Right renal cortex interstitium (tissue), 3 donors: ENCODE measurements at regions not wholly inside any gene's neighbourhood (a gene's known extent, or its start where the extent isn't known, plus 50 kb on each side); places are given as distances from the start of the nearest gene placed in this dataset.

Experiments
- DNase-seq, 3 donors: peaks; one replicate each; pipeline ENCODE4 v3.0.0-alpha.2; 2013; ENCODE audit warnings: low read depth in 3 of 3, low spot score in 2 of 3

DNA sequence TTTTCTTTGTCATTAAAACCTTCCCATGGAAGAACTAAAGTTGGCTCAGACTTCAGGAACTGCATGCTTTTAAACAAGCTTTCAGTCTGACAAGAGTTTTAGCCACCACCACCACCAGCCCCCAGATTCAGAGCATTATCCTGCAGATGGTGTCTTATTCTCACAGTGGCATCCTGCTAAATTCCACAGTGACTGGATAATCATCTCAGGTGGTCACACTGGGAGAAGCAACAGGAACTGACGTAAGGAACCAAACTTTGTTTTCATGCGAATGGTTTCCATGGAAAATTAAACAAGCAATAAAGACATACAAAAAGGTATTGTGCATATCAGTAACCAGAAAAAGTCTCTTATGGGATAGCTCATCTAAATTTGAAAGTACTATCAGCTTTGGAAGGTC is 370.7 kb downstream of the FBXW7 start:
- DNase-seq: no peak

- DNase-seq: no peak
These were observed 371.3 kb downstream of the FBXW7 start for GRCh38 chr4:152164561-152164960.

DNA sequence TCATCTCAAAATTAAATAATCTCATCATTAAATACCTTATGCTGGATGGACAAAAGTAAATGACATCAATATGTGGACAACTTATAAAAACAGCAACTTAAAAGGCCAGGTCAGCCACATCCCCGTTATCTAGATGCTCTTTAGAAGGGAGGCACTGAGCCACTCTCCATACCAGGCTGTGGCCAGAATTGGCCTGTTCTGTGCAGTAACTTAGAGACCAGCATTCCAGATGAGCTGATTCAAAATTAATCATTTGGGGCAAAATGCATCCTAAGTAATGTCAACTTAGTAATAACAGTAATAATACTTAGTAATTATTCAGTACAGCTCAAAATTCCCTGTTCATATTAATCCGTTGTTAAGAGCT is 373.6 kb downstream of the FBXW7 start:
- DNase-seq: no peak

DNA sequence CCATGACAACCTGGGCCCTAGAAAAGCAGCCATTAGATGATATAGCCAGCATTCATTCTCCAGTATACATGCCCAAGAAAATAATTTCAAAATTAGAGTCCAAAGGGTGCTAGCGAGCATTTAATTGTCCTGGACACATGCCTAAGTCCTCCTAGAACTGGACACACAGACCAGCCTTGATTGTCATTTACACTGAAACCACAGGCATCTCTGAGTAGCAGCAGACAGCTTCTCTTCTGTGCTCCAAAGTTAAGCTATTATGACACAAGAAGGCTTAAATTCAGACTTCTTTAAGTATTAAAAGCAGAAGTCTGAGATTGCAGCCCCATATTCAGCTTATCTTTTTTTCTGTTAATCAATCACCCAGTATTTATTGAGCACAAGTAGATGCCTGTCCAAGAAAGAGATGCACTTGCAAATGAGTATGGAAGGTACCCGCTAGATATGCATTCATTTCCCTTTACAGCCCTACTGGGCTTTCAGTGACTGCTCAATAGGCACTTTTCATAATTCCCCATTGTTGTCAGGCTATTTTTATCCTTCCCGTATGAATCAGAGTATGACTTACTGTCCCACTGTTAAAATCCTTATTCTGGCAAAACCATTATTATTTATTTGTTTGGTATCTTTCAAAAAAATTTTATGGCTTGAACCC is 374.1 kb downstream of the FBXW7 start:
- DNase-seq: no peak

DNA sequence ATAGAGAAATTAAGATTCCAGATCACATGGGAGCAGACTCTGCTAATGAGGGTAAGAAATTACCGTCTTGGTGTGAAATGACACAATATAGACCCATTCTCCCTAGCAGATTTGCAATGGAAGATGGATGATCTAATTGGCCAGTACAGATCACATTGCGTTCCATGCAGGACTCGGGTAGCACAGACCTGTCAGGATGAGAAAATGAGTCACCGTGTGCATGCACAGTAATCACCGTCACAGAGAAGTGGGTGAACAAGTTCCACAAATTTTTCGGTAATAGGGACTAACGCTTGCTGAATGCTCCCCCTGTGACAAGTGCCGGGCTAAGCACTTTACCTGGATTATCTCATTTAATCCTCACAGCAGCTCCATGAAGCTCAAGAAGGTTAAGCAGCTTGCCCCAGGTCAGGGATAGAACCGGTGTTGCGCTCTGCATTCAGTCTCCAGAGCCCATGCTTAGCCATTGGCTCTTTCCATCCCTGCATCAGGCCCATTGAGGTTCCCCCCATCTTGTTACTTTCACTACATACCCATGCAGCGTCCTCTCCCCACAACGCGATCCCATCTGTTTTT is 375.6 kb downstream of the FBXW7 start:
- no peak for DNase-seq

GRCh38 chr4:152159773-152160172 is 376.1 kb downstream of the FBXW7 start:
- no peak for DNase-seq

DNA sequence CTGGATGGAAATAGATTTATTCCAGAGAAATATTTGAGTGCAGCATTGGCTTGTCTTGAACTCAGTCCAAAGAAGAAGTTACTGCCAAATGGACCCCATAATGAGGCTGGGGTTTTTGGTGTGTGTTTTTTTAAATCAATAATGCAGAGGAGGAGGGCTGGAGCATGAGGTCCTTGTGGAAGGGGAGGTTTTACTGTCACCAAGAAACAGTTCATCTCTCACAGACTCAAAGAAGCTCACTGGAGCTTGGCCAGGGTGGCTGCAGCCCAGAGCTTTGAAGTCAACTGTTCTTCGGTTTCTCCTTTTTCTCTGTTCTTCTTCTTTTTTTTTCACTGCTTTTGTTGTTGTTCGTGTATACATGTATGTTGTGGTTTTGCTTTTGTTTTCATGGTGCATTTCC is 377.7 kb downstream of the FBXW7 start:
- DNase-seq: no peak

DNA sequence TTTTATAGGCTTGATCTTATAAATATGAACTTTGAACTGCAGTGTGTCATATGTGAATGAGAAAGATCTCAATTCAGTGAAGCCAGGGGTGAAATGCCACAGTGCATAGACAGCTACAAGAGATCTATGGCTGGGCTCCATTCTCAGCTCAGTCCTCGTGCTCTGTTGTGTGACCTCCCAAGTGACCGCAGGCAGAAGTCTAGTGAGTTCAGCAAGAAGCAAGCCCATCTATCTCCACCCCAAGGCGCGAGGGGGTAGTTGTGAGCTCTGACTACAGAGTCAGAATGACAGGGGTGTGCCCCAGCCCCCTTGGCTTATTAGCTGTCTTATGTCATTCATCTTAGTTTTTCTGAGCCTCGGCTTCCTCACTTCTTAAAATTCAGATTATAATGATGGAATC is 378.3 kb downstream of the FBXW7 start:
- DNase-seq: no peak

DNA sequence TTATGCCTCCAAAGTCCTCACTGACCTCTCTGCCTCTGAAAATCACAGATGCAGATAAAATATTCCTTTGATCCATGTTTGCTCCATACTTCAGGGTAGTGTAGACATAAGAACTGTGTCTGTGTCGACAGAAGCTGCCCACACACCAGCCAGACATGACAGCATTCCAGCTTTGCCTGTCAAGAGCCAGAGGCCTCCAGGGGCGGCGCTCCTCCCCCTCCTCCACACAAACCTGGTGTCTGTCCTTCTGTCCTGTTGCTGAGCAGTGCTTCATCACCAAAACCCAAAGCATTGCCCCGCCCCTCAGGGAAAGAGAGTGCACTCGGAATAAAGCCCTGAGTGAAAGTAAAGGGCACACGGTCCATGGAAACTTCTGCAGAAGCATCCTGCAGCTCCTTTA is 379.4 kb downstream of the FBXW7 start:
- no peak for DNase-seq

DNA sequence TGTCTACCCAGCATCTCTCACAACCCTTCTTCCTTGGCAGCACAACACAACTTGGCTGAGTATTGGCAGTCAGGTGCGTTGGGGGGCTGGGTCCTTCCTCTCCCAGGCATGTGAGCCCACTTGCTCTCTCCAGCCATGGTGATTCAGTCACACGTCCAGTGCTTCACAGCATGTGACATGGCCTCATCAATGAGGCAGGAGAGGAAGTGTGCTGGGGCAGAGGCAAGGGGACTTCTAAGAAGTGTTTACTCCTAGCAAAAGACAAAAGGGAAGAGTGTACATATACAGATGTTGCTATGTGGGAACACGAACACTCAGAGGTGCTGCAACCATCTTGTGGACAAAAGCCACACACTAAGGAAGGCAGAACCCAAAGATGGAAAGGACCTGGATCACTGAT is 380.8 kb downstream of the FBXW7 start:
- no peak for DNase-seq

- no peak for DNase-seq
These were observed 381.5 kb downstream of the FBXW7 start for GRCh38 chr4:152154433-152154832.

- DNase-seq: no peak
These were observed 382.2 kb downstream of the FBXW7 start for GRCh38 chr4:152153476-152154270.

GRCh38 chr4:152150214-152150613 is 385.7 kb downstream of the FBXW7 start:
- no peak for DNase-seq

GRCh38 chr4:152149745-152150144 is 386.1 kb downstream of the FBXW7 start:
- DNase-seq: no peak

DNA sequence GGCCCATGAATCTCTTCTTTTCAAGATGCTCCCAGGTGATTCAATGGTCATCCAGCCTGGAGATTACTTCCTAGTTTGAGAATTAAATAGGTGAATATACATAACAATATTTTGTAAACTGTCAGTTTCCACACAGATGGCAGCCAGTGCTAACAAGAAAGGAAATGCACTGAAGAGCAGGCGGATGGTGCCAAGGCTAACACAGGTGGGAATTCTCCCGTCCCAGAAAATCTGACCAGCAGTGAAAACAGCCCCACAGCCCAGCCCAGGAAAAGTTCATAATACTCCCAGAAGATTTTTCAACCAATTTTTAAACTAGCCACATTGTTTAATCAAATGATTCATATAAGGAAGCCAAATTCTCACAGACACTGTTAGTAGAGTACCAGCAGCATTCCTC is 387.2 kb upstream of the GATB start:
- DNase-seq: no peak

- DNase-seq: no peak
These were observed 385.4 kb upstream of the GATB start for GRCh38 chr4:152146244-152146643.

DNA sequence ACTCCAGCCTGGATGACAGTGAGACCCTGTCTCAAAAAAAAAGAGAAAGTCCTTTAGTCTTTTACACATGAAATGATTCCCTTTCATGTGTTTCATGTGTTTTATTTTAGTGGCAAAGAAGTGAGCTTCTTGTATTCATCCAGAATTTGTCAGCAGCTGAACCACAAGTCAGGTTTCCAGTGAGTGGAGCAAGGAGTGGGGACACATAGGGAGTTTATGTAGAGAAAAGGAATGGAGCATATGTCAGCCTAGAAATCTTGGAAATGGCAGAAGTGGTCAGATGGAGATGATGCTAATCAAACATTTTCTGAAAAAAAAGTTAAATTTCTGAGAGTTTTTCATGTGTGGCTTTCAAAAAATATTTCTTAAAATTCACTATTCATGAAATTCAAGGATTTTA is 383.0 kb upstream of the GATB start:
- no peak for DNase-seq

DNA sequence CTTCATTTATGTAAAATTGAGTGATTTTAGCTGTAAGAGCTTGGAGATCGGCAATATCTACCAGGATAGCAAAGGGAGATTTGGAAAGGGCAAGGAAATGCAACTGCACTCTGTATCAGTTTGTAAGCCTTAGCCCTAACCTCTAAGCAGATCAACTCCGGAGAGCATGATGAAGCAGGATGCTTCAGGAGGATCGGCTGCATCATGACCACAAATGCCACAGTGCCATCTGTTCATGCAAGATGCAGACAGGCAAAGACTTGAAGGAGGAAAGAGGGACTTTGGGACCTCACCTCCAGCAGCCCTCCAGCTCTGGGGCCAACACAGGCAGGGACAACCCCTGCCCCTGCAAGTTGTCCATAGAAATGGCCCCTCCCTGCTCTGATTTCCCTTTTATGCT is 377.6 kb upstream of the GATB start:
- no peak for DNase-seq

GRCh38 chr4:152132776-152133175 is 372.0 kb upstream of the GATB start:
- no peak for DNase-seq

GRCh38 chr4:152128356-152128755 is 367.5 kb upstream of the GATB start:
- no peak for DNase-seq

- DNase-seq: no peak
These were observed 365.4 kb upstream of the GATB start for GRCh38 chr4:152126238-152126637.

- no peak for DNase-seq
These were observed 358.2 kb upstream of the GATB start for GRCh38 chr4:152118819-152119553.
